Immature natural killer cell (primary cell): ENCODE measurements at regions not wholly inside any gene's neighbourhood (a gene's known extent, or its start where the extent isn't known, plus 50 kb on each side); places are given as distances from the start of the nearest gene placed in this dataset.
A peak's percentile ranks its signal among the peaks of the same experiment; 100 is the strongest.

Experiments
- DNase-seq, 3 donors: peaks; one replicate each; pipeline ENCODE4 v3.0.0; 2022; ENCODE audit warnings: mixed read lengths in 1 of 3
- H3K27ac Mint-ChIP-seq, 6 donors: one replicate each; pipeline ENCODE4 v1.8.0; 2020; ENCODE audit warnings: mixed read lengths in 6 of 6, mild to moderate bottlenecking in 5 of 6, inconsistent platforms in 4 of 6, moderate library complexity in 3 of 6
- H3K27me3 Mint-ChIP-seq, 3 donors: one replicate each; pipeline ENCODE4 v1.8.0; 2020 to 2021; ENCODE audit warnings: low read depth in 3 of 3, mild to moderate bottlenecking in 3 of 3, mixed read lengths in 3 of 3, moderate library complexity in 3 of 3, inconsistent platforms in 1 of 3
- H3K36me3 Mint-ChIP-seq, 3 donors: one replicate each; pipeline ENCODE4 v1.8.0; 2020; ENCODE audit warnings: mixed read lengths in 3 of 3, inconsistent platforms in 2 of 3, mild to moderate bottlenecking in 2 of 3
- H3K4me1 Mint-ChIP-seq, 2 donors: one replicate each; pipeline ENCODE4 v1.8.0; 2020; ENCODE audit warnings: inconsistent platforms in 2 of 2, mild to moderate bottlenecking in 2 of 2, mixed read lengths in 2 of 2, moderate library complexity in 1 of 2
- H3K4me3 Mint-ChIP-seq, 5 donors: one replicate each; pipeline ENCODE4 v1.8.0; 2020; ENCODE audit warnings: mild to moderate bottlenecking in 5 of 5, mixed read lengths in 5 of 5, inconsistent platforms in 3 of 5, moderate library complexity in 3 of 5
- H3K9me3 Mint-ChIP-seq, 6 donors: one replicate each; pipeline ENCODE4 v1.8.0; 2020; ENCODE audit warnings: mild to moderate bottlenecking in 6 of 6, mixed read lengths in 6 of 6, inconsistent platforms in 4 of 6, moderate library complexity in 3 of 6

GRCh38 chr11:86134580-86135318 is 65.9 kb upstream of the PICALM start:
- Mint-ChIP-seq H3K36me3 (peaks cover 0 to 3% (median 0%) of the 10 kb centered on the region in 3 donors), H3K4me1 (peaks cover 35 to 48% of the 10 kb centered on the region in 2 donors), H3K27ac (peak overlapping the region in 1 of 6 donors; percentile 12), H3K4me3 (no peak overlapping the region), H3K9me3 (no peaks in the 10 kb centered on the region), H3K27me3 (peaks cover 0 to 3% (median 2%) of the 10 kb centered on the region in 3 donors)
- no peak for DNase-seq

GRCh38 chr11:86132667-86133249 is 63.9 kb upstream of the PICALM start:
- no peak for DNase-seq
- Mint-ChIP-seq H3K9me3 (no peaks in the 10 kb centered on the region), H3K4me3 (no peak overlapping the region), H3K27ac (no peak overlapping the region), H3K4me1 (peaks cover 17 to 28% of the 10 kb centered on the region in 2 donors), H3K36me3 (peaks cover 0 to 3% (median 0%) of the 10 kb centered on the region in 3 donors), H3K27me3 (peaks cover 0 to 1% (median 0%) of the 10 kb centered on the region in 3 donors)

GRCh38 chr11:86129740-86130540 is 61.1 kb upstream of the PICALM start:
- Mint-ChIP-seq H3K4me1 (peaks cover 4 to 6% of the 10 kb centered on the region in 2 donors), H3K27me3 (peaks cover 0 to 1% (median 0%) of the 10 kb centered on the region in 3 donors), H3K27ac (no peak overlapping the region), H3K9me3 (no peaks in the 10 kb centered on the region), H3K4me3 (no peak overlapping the region), H3K36me3 (no peaks in the 10 kb centered on the region)
- no peak for DNase-seq

- Mint-ChIP-seq H3K4me1 (peaks cover 7% of the 10 kb centered on the region in 2 donors), H3K4me3 (no peak overlapping the region), H3K27me3 (peaks cover 0 to 1% (median 0%) of the 10 kb centered on the region in 3 donors), H3K36me3 (no peaks in the 10 kb centered on the region), H3K9me3 (no peaks in the 10 kb centered on the region), H3K27ac (no peak overlapping the region)
- DNase-seq: no peak
Measured at GRCh38 chr11:86128914-86129313, 60.0 kb upstream of the PICALM start.

GRCh38 chr11:86126862-86127261 is 58.0 kb upstream of the PICALM start:
- Mint-ChIP-seq H3K9me3 (no peaks in the 10 kb centered on the region), H3K36me3 (no peaks in the 10 kb centered on the region), H3K4me1 (peaks cover 7% of the 10 kb centered on the region in 2 donors), H3K4me3 (no peak overlapping the region), H3K27me3 (peaks cover 0 to 1% (median 0%) of the 10 kb centered on the region in 3 donors), H3K27ac (no peak overlapping the region)
- no peak for DNase-seq

- DNase-seq: no peak
- peak overlapping the region in 1 of 6 donors; percentile 56 for H3K27ac Mint-ChIP-seq
- peaks cover 7% of the 10 kb centered on the region in 2 donors for H3K4me1 Mint-ChIP-seq
- no peaks in the 10 kb centered on the region for H3K9me3 Mint-ChIP-seq
- H3K27me3 Mint-ChIP-seq: peaks cover 0 to 1% (median 0%) of the 10 kb centered on the region in 3 donors
- no peak overlapping the region for H3K4me3 Mint-ChIP-seq
- H3K36me3 Mint-ChIP-seq: no peaks in the 10 kb centered on the region
Measured at GRCh38 chr11:86124251-86125233, 55.7 kb upstream of the PICALM start.

GRCh38 chr11:86122773-86123172 is 53.9 kb upstream of the PICALM start:
- DNase-seq: no peak
- no peaks in the 10 kb centered on the region for H3K27me3 Mint-ChIP-seq
- H3K9me3 Mint-ChIP-seq: no peaks in the 10 kb centered on the region
- H3K4me3 Mint-ChIP-seq: no peak overlapping the region
- H3K4me1 Mint-ChIP-seq: peaks cover 7 to 11% of the 10 kb centered on the region in 2 donors
- no peaks in the 10 kb centered on the region for H3K36me3 Mint-ChIP-seq
- no peak overlapping the region for H3K27ac Mint-ChIP-seq

- DNase-seq: no peak
- no peaks in the 10 kb centered on the region for H3K36me3 Mint-ChIP-seq
- H3K4me1 Mint-ChIP-seq: peaks cover 24 to 31% of the 10 kb centered on the region in 2 donors
- H3K4me3 Mint-ChIP-seq: no peak overlapping the region
- no peak overlapping the region for H3K27ac Mint-ChIP-seq
- H3K27me3 Mint-ChIP-seq: peaks cover 0 to 2% (median 0%) of the 10 kb centered on the region in 3 donors
- no peaks in the 10 kb centered on the region for H3K9me3 Mint-ChIP-seq
Measured at GRCh38 chr11:86120807-86121206, 51.9 kb upstream of the PICALM start.

- no peak for DNase-seq
- Mint-ChIP-seq H3K27me3 (peaks cover 0 to 2% (median 2%) of the 10 kb centered on the region in 3 donors), H3K36me3 (no peaks in the 10 kb centered on the region), H3K9me3 (no peaks in the 10 kb centered on the region), H3K27ac (no peak overlapping the region), H3K4me3 (no peak overlapping the region), H3K4me1 (peaks cover 24 to 35% of the 10 kb centered on the region in 2 donors)
Measured at GRCh38 chr11:86119906-86120305, 51.0 kb upstream of the PICALM start.

GRCh38 chr11:86119077-86119476 is 50.2 kb upstream of the PICALM start:
- H3K36me3 Mint-ChIP-seq: no peaks in the 10 kb centered on the region
- peaks cover under 1 to 2% (median 2%) of the 10 kb centered on the region in 3 donors for H3K27me3 Mint-ChIP-seq
- H3K27ac Mint-ChIP-seq: no peak overlapping the region
- H3K4me1 Mint-ChIP-seq: peaks cover 18 to 29% of the 10 kb centered on the region in 2 donors
- no peaks in the 10 kb centered on the region for H3K9me3 Mint-ChIP-seq
- no peak for DNase-seq
- no peak overlapping the region for H3K4me3 Mint-ChIP-seq
